ENCODE measurements at regions not wholly inside any gene's neighbourhood (a gene's known extent, or its start where the extent isn't known, plus 50 kb on each side); places are given as distances from the start of the nearest gene placed in this dataset.

GRCh38 chr10:78565841-78566240 is 502.9 kb upstream of the ZMIZ1 start:
- no peak for TF ChIP-seq CTCF (IDR thresholded peaks at IDR 0.05)
- TF ChIP-seq POLR2A (IDR thresholded peaks at IDR 0.05) = no peak

Data from thyroid gland (tissue), 4 donors.